Left ventricle myocardium superior (tissue), 1 donor: ENCODE measurements at regions not wholly inside any gene's neighbourhood (a gene's known extent, or its start where the extent isn't known, plus 50 kb on each side); places are given as distances from the start of the nearest gene placed in this dataset.

Source experiments
- ATAC-seq: fragments of 200-7000 bp; cut with Tn5 transposase; one replicate; pipeline ENCODE4 v1.9.1; 2020; ENCODE audit warnings: mild to moderate bottlenecking, moderate library complexity
- DNase-seq: peaks from one replicate; pipeline ENCODE4 v3.0.0-alpha.2; 2020
- intact Hi-C: fragments of 100-400 bp; cut with micrococcal nuclease; formaldehyde crosslinking; loops from one replicate; pipeline ENCODE4 v1.11.0; 2022
- donor health status: DM: no; HTN: yes; CAD: no; lungs with severe emphysema.

- intact Hi-C loops, result no loop called here
- ATAC-seq (no peak), DNase-seq (no peak)
These were observed 73.7 kb downstream of the MINAR2 start for GRCh38 chr5:129821477-129822131.

- intact Hi-C loops, result no loop called here
- ATAC-seq (no peak), DNase-seq (no peak)
These were observed 74.0 kb upstream of the CHSY3 start for GRCh38 chr5:129830288-129830687.

GRCh38 chr5:129836321-129836720 lies 67.9 kb upstream of the CHSY3 start:
- DNase-seq, result no peak
- intact Hi-C loops, result no loop called here
- no peak for ATAC-seq

- DNase-seq, result no peak
- ATAC-seq, result no peak
- intact Hi-C loops, result no loop called here
These were observed 59.5 kb upstream of the CHSY3 start for GRCh38 chr5:129844764-129845163.

- peak; percentile 76 for ATAC-seq
- intact Hi-C loops, result no loop called here
These were observed 51.4 kb upstream of the CHSY3 start for GRCh38 chr5:129852747-129853352.

GRCh38 chr5:129853588-129853987 lies 50.7 kb upstream of the CHSY3 start:
- intact Hi-C loops, result no loop called here
- DNase-seq (no peak), ATAC-seq (no peak)

More at GRCh38 chr5:129852747-129853352, 51.4 kb upstream of the CHSY3 start:
- DNase-seq, result peak; percentile 85
